NB4 (cell line): ENCODE measurements at regions not wholly inside any gene's neighbourhood (a gene's known extent, or its start where the extent isn't known, plus 50 kb on each side); places are given as distances from the start of the nearest gene placed in this dataset.

Experiments used
- CTCF ChIP-seq: IDR thresholded peaks from one replicate; pipeline ENCODE4 v1.5.1; 2012; ENCODE audit warnings: low read depth, low read length
- MYC ChIP-seq: IDR thresholded peaks from 2 replicates; pipeline ENCODE4 v1.6.1; 2011; ENCODE audit warnings: low read depth, low read length

GRCh38 chr5:125639858-125640257 is 783.4 kb upstream of the GRAMD2B start:
- TF ChIP-seq MYC (no peak), CTCF (no peak)
